C4-2B (cell line): ENCODE measurements at regions not wholly inside any gene's neighbourhood (a gene's known extent, or its start where the extent isn't known, plus 50 kb on each side); places are given as distances from the start of the nearest gene placed in this dataset.

ENCODE experiments used
- ZFX ChIP-seq: fragments of 450-650 bp; IDR thresholded peaks from 2 replicates; pipeline ENCODE4 v1.6.1; 2017
- TF ChIP-seq, protein P1 (sequence below): fragments of 450-650 bp; conservative IDR thresholded peaks from 2 replicates; pipeline ENCODE4 v1.5.1; 2017; ENCODE audit warnings: mild to moderate bottlenecking

DNA sequence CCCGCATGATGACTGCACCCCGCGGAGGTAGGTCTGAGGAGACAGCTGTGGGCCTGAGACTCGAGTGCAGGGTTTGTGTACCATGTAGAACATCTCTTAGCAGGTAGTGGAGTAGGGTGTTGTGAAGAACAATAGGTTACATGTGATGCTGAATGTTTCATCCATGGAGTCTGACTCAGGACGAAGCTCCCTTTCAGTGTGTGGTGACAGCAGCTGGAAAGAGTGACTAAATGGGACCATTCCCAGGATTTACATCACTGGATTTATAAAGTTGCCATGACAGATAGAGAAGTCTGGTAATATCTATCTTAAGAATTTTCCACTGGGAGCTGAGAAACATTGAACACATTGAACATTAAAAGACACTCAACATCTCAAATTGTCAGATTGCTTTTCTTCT lies 259.6 kb upstream of the RGS6 start:
- TF ChIP-seq, protein P1, sequence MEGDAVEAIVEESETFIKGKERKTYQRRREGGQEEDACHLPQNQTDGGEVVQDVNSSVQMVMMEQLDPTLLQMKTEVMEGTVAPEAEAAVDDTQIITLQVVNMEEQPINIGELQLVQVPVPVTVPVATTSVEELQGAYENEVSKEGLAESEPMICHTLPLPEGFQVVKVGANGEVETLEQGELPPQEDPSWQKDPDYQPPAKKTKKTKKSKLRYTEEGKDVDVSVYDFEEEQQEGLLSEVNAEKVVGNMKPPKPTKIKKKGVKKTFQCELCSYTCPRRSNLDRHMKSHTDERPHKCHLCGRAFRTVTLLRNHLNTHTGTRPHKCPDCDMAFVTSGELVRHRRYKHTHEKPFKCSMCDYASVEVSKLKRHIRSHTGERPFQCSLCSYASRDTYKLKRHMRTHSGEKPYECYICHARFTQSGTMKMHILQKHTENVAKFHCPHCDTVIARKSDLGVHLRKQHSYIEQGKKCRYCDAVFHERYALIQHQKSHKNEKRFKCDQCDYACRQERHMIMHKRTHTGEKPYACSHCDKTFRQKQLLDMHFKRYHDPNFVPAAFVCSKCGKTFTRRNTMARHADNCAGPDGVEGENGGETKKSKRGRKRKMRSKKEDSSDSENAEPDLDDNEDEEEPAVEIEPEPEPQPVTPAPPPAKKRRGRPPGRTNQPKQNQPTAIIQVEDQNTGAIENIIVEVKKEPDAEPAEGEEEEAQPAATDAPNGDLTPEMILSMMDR: no peak
- TF ChIP-seq ZFX: no peak
